H1 (cell line): ENCODE measurements at regions not wholly inside any gene's neighbourhood (a gene's known extent, or its start where the extent isn't known, plus 50 kb on each side); places are given as distances from the start of the nearest gene placed in this dataset.

ENCODE experiments used
- CTCF ChIA-PET: fragments of 300-600 bp; sonication (Branson Sonifier 250); formaldehyde crosslinking; loops from one replicate; lab custom pipeline; 2021; ENCODE audit not compliant: partially characterized antibody; lab: Charles Lee
- POLR2A ChIA-PET: fragments of 300-600 bp; sonication (Branson Sonifier 250); formaldehyde crosslinking; loops from one replicate; lab custom pipeline; 2021; ENCODE audit warnings: inconsistent platforms; ENCODE audit not compliant: partially characterized antibody; lab: Charles Lee
- DNase-seq, 2 experiments: peaks; one replicate each; pipeline versions ENCODE4 v3.0.0 to v3.0.0-alpha.2; 2010 to 2022; ENCODE audit warnings: low spot score in 2 of 2, low read depth in 1 of 2, mixed read lengths in 1 of 2
- FAIRE-seq: peaks from 2 replicates; lab custom pipeline; 2011; peaks lifted over from hg19 to GRCh38; lab: Jason Lieb, UNC
- H2AFZ ChIP-seq: 2 replicates; pipeline ENCODE4 v1.8.1; 2012; ENCODE audit warnings: low read length, inconsistent platforms
- H2AK5ac ChIP-seq: 2 replicates; pipeline ENCODE4 v1.6.1; 2013; ENCODE audit warnings: low read depth, low read length
- H2BK120ac ChIP-seq: replicated peaks from 2 replicates; pipeline ENCODE3; 2013; ENCODE audit warnings: low read depth, low read length, inconsistent platforms
- H2BK12ac ChIP-seq: 2 replicates; pipeline ENCODE4 v1.6.1; 2013; ENCODE audit warnings: low read depth, low read length
- H2BK15ac ChIP-seq: 2 replicates; pipeline ENCODE4 v1.6.1; 2013; ENCODE audit warnings: low read length
- H2BK20ac ChIP-seq: 2 replicates; pipeline ENCODE4 v1.6.1; 2013; ENCODE audit warnings: low read length
- H2BK5ac ChIP-seq: 2 replicates; pipeline ENCODE4 v1.6.1; 2013; ENCODE audit warnings: low read depth, low read length
- H3K14ac ChIP-seq: 2 replicates; pipeline ENCODE4 v1.6.1; 2013; ENCODE audit warnings: inconsistent platforms; ENCODE audit not compliant: insufficient read length
- H3K18ac ChIP-seq: 2 replicates; pipeline ENCODE4 v1.6.1; 2013; ENCODE audit warnings: low read length; ENCODE audit errors: extremely low read depth
- H3K23ac ChIP-seq: 2 replicates; pipeline ENCODE4 v1.6.1; 2013; ENCODE audit warnings: inconsistent platforms; ENCODE audit not compliant: insufficient read length
- H3K23me2 ChIP-seq: 2 replicates; pipeline ENCODE4 v1.6.1; 2013; ENCODE audit warnings: low read depth, low read length
- H3K27ac ChIP-seq: 2 replicates; pipeline ENCODE4 v1.6.1; 2011; ENCODE audit warnings: low read depth, low read length, inconsistent platforms
- H3K27me3 ChIP-seq, 4 experiments: replicated peaks in 1 of 4; 1 replicate in 1 of 4; 2 replicates in 3 of 4; pipeline versions ENCODE4 v1.6.1 to v1.8.1; 2011 to 2013; ENCODE audit warnings: low read length in 3 of 4, mild to moderate bottlenecking in 3 of 4, inconsistent platforms in 2 of 4, mixed read lengths in 2 of 4, moderate library complexity in 1 of 4; ENCODE audit not compliant: control insufficient read depth in 3 of 4, insufficient read depth in 3 of 4; ENCODE audit errors: extremely low read depth in 1 of 4
- H3K36me3 ChIP-seq, 4 experiments: 2 replicates each; pipeline versions ENCODE4 v1.6.1 to v1.8.1; 2011 to 2013; ENCODE audit warnings: mild to moderate bottlenecking in 4 of 4, low read length in 3 of 4, moderate library complexity in 2 of 4, control low read depth in 1 of 4, inconsistent platforms in 1 of 4; ENCODE audit not compliant: insufficient read depth in 4 of 4, control insufficient read depth in 2 of 4
- H3K4ac ChIP-seq: replicated peaks from 2 replicates; pipeline ENCODE3; 2013; ENCODE audit warnings: low read length, low read depth, mixed read lengths, inconsistent platforms; ENCODE audit not compliant: insufficient read length
- H3K4me1 ChIP-seq, 4 experiments: replicated peaks in 1 of 4; 1 replicate in 1 of 4; 2 replicates in 3 of 4; pipeline versions ENCODE4 v1.6.1 to v1.8.1; 2011 to 2013; ENCODE audit warnings: low read length in 3 of 4, inconsistent platforms in 2 of 4, mixed read lengths in 1 of 4; ENCODE audit not compliant: insufficient read depth in 4 of 4, control insufficient read depth in 3 of 4
- H3K4me2 ChIP-seq, 2 experiments: 2 replicates each; pipeline versions ENCODE4 v1.6.1 to v1.8.1; 2011 to 2013; ENCODE audit warnings: low read depth in 2 of 2, low read length in 2 of 2, control low read depth in 1 of 2, inconsistent platforms in 1 of 2, mild to moderate bottlenecking in 1 of 2; ENCODE audit not compliant: insufficient read depth in 1 of 2
- H3K4me3 ChIP-seq, 4 experiments: fragments of 200-600, 300-600 bp in 1 of 4; sonication (generic), shearing (Covaris generic), sonication (Bioruptor Twin) in 1 of 4; 2 replicates each; pipeline versions ENCODE4 v1.5.1 to v1.8.1; 2011 to 2016; ENCODE audit warnings: low read length in 4 of 4, low read depth in 3 of 4, control low read depth in 2 of 4, inconsistent platforms in 2 of 4, mild to moderate bottlenecking in 2 of 4, mixed read lengths in 1 of 4, moderate library complexity in 1 of 4; ENCODE audit not compliant: insufficient read depth in 2 of 4; ENCODE audit errors: extremely low read depth in 1 of 4
- H3K56ac ChIP-seq: replicated peaks from 2 replicates; pipeline ENCODE3; 2013; ENCODE audit warnings: low read depth, mild to moderate bottlenecking, mixed read lengths, low read length, inconsistent platforms; ENCODE audit not compliant: insufficient read length
- H3K79me1 ChIP-seq: 2 replicates; pipeline ENCODE4 v1.6.1; 2013; ENCODE audit warnings: low read depth, low read length, control low read depth
- H3K79me2 ChIP-seq, 2 experiments: 2 replicates each; pipeline versions ENCODE4 v1.6.1 to v1.8.1; 2012 to 2013; ENCODE audit warnings: low read length in 2 of 2, mild to moderate bottlenecking in 2 of 2, inconsistent platforms in 1 of 2; ENCODE audit not compliant: insufficient read depth in 2 of 2, control insufficient read depth in 1 of 2
- H3K9ac ChIP-seq, 4 experiments: replicated peaks in 1 of 4; 1 replicate in 1 of 4; 2 replicates in 3 of 4; pipeline versions ENCODE4 v1.6.1 to v1.8.1; 2011 to 2013; ENCODE audit warnings: low read depth in 3 of 4, low read length in 3 of 4, control low read depth in 2 of 4, mild to moderate bottlenecking in 2 of 4, moderate library complexity in 2 of 4, inconsistent platforms in 1 of 4; ENCODE audit errors: extremely low read depth in 1 of 4
- H3K9me3 ChIP-seq, 2 experiments: 2 replicates each; pipeline versions ENCODE4 v1.6.1 to v1.8.1; 2012 to 2013; ENCODE audit warnings: mild to moderate bottlenecking in 2 of 2, moderate library complexity in 2 of 2, control low read depth in 1 of 2, inconsistent platforms in 1 of 2, low read depth in 1 of 2, low read length in 1 of 2, mixed read lengths in 1 of 2; ENCODE audit not compliant: insufficient read depth in 2 of 2
- H4K20me1 ChIP-seq, 2 experiments: replicated peaks in 1 of 2; 2 replicates each; pipeline versions ENCODE3 to v1.8.1; 2011 to 2013; ENCODE audit warnings: inconsistent platforms in 2 of 2, low read length in 2 of 2, mild to moderate bottlenecking in 1 of 2; ENCODE audit not compliant: insufficient read depth in 2 of 2, control insufficient read depth in 1 of 2
- H4K5ac ChIP-seq: 2 replicates; pipeline ENCODE4 v1.6.1; 2013; ENCODE audit warnings: low read length, low read depth, mixed read lengths, inconsistent platforms; ENCODE audit not compliant: insufficient read length
- H4K8ac ChIP-seq: 2 replicates; pipeline ENCODE4 v1.8.0; 2013; ENCODE audit warnings: mild to moderate bottlenecking, moderate library complexity, low read length, inconsistent platforms; ENCODE audit not compliant: insufficient read depth; ENCODE audit errors: extremely low read depth
- H4K91ac ChIP-seq: replicated peaks from 2 replicates; pipeline ENCODE3; 2013; ENCODE audit warnings: low read length, mixed read lengths, inconsistent platforms; ENCODE audit not compliant: insufficient read length
- ATF2 ChIP-seq: IDR thresholded peaks from 2 replicates; pipeline ENCODE4 v1.6.1; 2012; ENCODE audit warnings: low read length, inconsistent platforms
- CREB1 ChIP-seq: IDR thresholded peaks from 2 replicates; pipeline ENCODE4 v1.6.1; 2012; ENCODE audit warnings: inconsistent platforms
- CTBP2 ChIP-seq: IDR thresholded peaks from 2 replicates; pipeline ENCODE4 v1.7.0; 2011; ENCODE audit warnings: borderline replicate concordance, mild to moderate bottlenecking, moderate library complexity, mixed read lengths, low read length; ENCODE audit not compliant: insufficient read depth, insufficient read length
- E2F6 ChIP-seq: IDR thresholded peaks from 2 replicates; pipeline ENCODE4 v1.6.1; 2012; ENCODE audit warnings: inconsistent platforms
- SP1 ChIP-seq: IDR thresholded peaks from 2 replicates; pipeline ENCODE4 v1.6.1; 2011; ENCODE audit warnings: low read depth, low read length
- SUZ12 ChIP-seq: fragments of 200-600 bp; sonication (generic); IDR thresholded peaks from 2 replicates; pipeline ENCODE4 v1.6.1; 2012; ENCODE audit warnings: mild to moderate bottlenecking, inconsistent platforms, low read length, moderate library complexity, mixed read lengths
- TAF1 ChIP-seq: IDR thresholded peaks from 2 replicates; pipeline ENCODE4 v1.6.1; 2011; ENCODE audit warnings: mild to moderate bottlenecking, low read depth, low read length
- TAF7 ChIP-seq: optimal IDR thresholded peaks from 2 replicates; pipeline ENCODE3; 2011; ENCODE audit warnings: low read depth, mild to moderate bottlenecking, inconsistent platforms, low read length, moderate library complexity, borderline replicate concordance
- TBP ChIP-seq: IDR thresholded peaks from 2 replicates; pipeline ENCODE4 v1.6.1; 2011; ENCODE audit warnings: low read depth, low read length, improper control_type of control experiment
- ZNF274 ChIP-seq: IDR thresholded peaks from 2 replicates; pipeline ENCODE4 v1.7.0; 2012; ENCODE audit warnings: low read length, borderline replicate concordance; ENCODE audit errors: extremely low read depth
- WGBS, 2 experiments: shearing (Covaris generic) in 1 of 2; methylation state at CpG; one replicate each; pipeline versions ENCODE4 v1.1.6 to v1.1.7; 2013 to 2015; ENCODE audit warnings: low lambda C conversion rate in 2 of 2, mixed read lengths in 2 of 2, inconsistent platforms in 1 of 2, low coverage in 1 of 2, missing lambda C conversion rate in 1 of 2; ENCODE audit not compliant: insufficient replicate concordance in 2 of 2, insufficient coverage in 1 of 2, insufficient read length in 1 of 2; ENCODE audit errors: extremely low coverage in 1 of 2, missing lambda C conversion rate in 1 of 2; 5-methylcytosine and 5-hydroxymethylcytosine counted together

- WGBS, 2 experiments = 75% methylated on average over 2 of the region's 2 CpGs; no CpG with 5 or more reads in 1 of the 2 experiments
- Histone ChIP-seq H2BK120ac (no peak overlapping the region), H4K20me1 (no peaks in the 10 kb centered on the region), H3K4me3 (no peak overlapping the region), H3K18ac (no peak overlapping the region), H3K9me3 (no peaks in the 10 kb centered on the region), H3K4ac (no peak overlapping the region), H3K79me2 (no peaks in the 10 kb centered on the region), H3K23ac (no peak overlapping the region), H2BK15ac (no peak overlapping the region), H3K4me2 (no peak overlapping the region), H3K27me3 (no peaks in the 10 kb centered on the region), H2AFZ (no peak overlapping the region), H2BK5ac (no peak overlapping the region), H3K56ac (no peak overlapping the region), H3K23me2 (peaks cover 1% of the 10 kb centered on the region; the same call in 1 of the 2 replicates), H2BK20ac (no peak overlapping the region), H3K27ac (no peak overlapping the region), H4K5ac (no peak overlapping the region), H3K14ac (no peak overlapping the region), H3K4me1 (peaks cover 0 to 7% (median 3%) of the 10 kb centered on the region in 4 experiments; a peak in 5 of 7 replicates), H3K36me3 (no peaks in the 10 kb centered on the region; a peak in 2 of 8 replicates), H3K9ac (no peak overlapping the region), H2BK12ac (no peak overlapping the region), H2AK5ac (no peak overlapping the region), H3K79me1 (no peaks in the 10 kb centered on the region), H4K91ac (no peak overlapping the region), H4K8ac (no peak overlapping the region)
- DNase-seq (no peak), FAIRE-seq (no peak)
- POLR2A ChIA-PET = no interaction called here
- CTCF ChIA-PET = no interaction called here
- TF ChIP-seq TAF7 (peak; percentile 57), TBP (peak; percentile 51; the same call in 1 of the 2 replicates), SUZ12 (no peak), TAF1 (no peak), ZNF274 (no peak), E2F6 (no peak), ATF2 (no peak), CTBP2 (no peak), SP1 (no peak), CREB1 (no peak)
These were observed 119.3 kb upstream of the RIOK3 start for GRCh38 chr18:23333827-23334226.
